ENCODE measurements at regions not wholly inside any gene's neighbourhood (a gene's known extent, or its start where the extent isn't known, plus 50 kb on each side); places are given as distances from the start of the nearest gene placed in this dataset.

DNA sequence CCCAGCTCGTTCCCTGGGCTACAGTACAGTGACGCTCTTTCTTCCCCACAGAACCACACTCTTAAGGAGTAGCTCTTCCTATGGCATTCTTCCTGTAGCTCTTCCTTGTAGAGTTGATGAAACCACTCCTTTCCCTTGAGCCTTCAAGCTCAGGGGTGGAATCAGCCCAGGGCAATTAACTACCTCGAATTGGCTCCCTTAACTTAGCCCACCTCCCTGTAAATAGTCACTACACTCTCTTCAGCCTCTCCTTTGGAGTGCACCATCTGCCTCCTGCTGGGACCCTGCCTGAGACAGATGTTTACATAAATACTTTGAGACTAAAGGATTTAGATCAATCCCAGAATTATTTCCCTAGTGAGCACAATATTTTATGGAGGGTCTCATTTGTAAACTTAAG is 537.8 kb upstream of the AUTS2 start:
- no peak for TF ChIP-seq CTCF (IDR thresholded peaks at IDR 0.05)
- TF ChIP-seq POLR2A (IDR thresholded peaks at IDR 0.05) = no peak
